ENCODE measurements at regions not wholly inside any gene's neighbourhood (a gene's known extent, or its start where the extent isn't known, plus 50 kb on each side); places are given as distances from the start of the nearest gene placed in this dataset.

DNA sequence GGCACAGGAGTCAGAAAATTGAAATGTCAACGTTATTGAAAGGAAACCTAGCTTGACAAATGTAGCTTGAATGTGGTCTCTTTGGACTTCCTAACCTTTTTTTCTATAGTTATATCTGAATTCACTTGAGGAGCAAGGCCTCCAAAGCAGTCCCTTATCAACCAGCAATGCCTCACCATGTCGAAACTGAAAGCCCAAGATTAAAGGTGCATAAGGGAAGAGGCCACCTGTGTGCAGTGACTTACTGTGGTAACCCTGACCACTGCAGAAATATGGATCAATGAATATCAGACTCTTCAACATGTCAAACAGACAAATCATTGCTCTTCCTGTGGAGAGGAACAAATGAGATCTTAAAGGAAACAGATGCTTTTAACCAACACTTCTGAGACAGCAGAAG, 95.0 kb upstream of the GIMD1 start:
- DNase-seq = no peak
- Histone ChIP-seq H4K91ac (ENCODE audit: low read depth, low read length) (no peak overlapping the region), H4K8ac (ENCODE audit: low read depth, low read length) (no peak overlapping the region), H4K12ac (ENCODE audit: low read depth, low read length) (no peak overlapping the region), H3K4me3 (ENCODE audit: low read depth, low read length) (no peak overlapping the region), H2BK5ac (ENCODE audit: low read depth, low read length, poor library complexity) (no peak overlapping the region), H2AFZ (ENCODE audit: insufficient read depth, low read length, poor library complexity) (no peak overlapping the region), H3K4me2 (ENCODE audit: low read length) (no peak overlapping the region), H3K79me1 (ENCODE audit: low read length) (no peaks in the 10 kb centered on the region), H3K4me1 (ENCODE audit: control insufficient read depth in 1 of 2, insufficient read depth in 2 of 2, low read length in 2 of 2) (no peaks in the 10 kb centered on the region), H3K36me3 (ENCODE audit: control insufficient read depth in 1 of 2, insufficient read depth in 2 of 2, low read length in 2 of 2) (no peaks in the 10 kb centered on the region), H3K27me3 (ENCODE audit: insufficient read depth, low read length) (no peaks in the 10 kb centered on the region), H3K18ac (ENCODE audit: low read length) (no peak overlapping the region), H3K9me3 (ENCODE audit: insufficient read depth, low read depth, low read length) (no peaks in the 10 kb centered on the region), H3K23ac (ENCODE audit: low read length) (no peak overlapping the region), H3K9ac (ENCODE audit: low read length) (no peak overlapping the region), H3K14ac (ENCODE audit: low read length) (no peak overlapping the region), H2AK5ac (ENCODE audit: low read length) (no peak overlapping the region), H2BK120ac (ENCODE audit: insufficient read depth, low read length, poor library complexity) (no peak overlapping the region), H3K4ac (ENCODE audit: low read depth, low read length) (no peak overlapping the region), H3K27ac (ENCODE audit: low read depth, low read length) (no peak overlapping the region), H2BK12ac (ENCODE audit: low read length) (no peak overlapping the region), H3K79me2 (ENCODE audit: control insufficient read depth, insufficient read depth, low read length, poor library complexity) (no peaks in the 10 kb centered on the region)
- no CpG with 5 or more reads among the region's 2 CpGs for WGBS (ENCODE audit: extremely low coverage, insufficient coverage, insufficient read length)

DNA sequence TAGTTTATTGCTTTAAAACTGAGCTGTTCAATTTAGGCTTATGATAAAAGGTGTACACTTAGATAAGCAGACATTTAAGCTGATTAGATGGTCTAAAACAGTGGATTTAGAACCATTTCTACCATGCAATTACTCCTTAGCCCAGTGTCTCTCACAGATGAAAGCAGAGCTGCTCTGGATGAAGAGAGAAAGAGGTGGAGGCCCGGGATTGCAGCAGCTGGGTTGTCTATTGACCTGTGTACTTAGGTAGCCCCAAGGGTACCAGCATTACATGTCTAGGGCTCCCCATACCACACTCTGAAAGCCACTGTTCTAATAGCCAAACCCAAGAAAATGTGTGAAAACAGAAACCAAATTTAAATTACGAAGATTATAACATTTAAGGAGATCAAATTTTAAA, 86.0 kb upstream of the GIMD1 start:
- Histone ChIP-seq H3K14ac (ENCODE audit: low read length) (no peak overlapping the region), H2BK5ac (ENCODE audit: low read depth, low read length, poor library complexity) (no peak overlapping the region), H2AK5ac (ENCODE audit: low read length) (no peak overlapping the region), H4K12ac (ENCODE audit: low read depth, low read length) (no peak overlapping the region), H3K79me1 (ENCODE audit: low read length) (no peaks in the 10 kb centered on the region), H3K9me3 (ENCODE audit: insufficient read depth, low read depth, low read length) (no peaks in the 10 kb centered on the region), H2BK12ac (ENCODE audit: low read length) (no peak overlapping the region), H3K4me2 (ENCODE audit: low read length) (no peak overlapping the region), H2BK120ac (ENCODE audit: insufficient read depth, low read length, poor library complexity) (no peak overlapping the region), H3K36me3 (ENCODE audit: control insufficient read depth in 1 of 2, insufficient read depth in 2 of 2, low read length in 2 of 2) (no peaks in the 10 kb centered on the region), H3K23ac (ENCODE audit: low read length) (no peak overlapping the region), H3K27ac (ENCODE audit: low read depth, low read length) (no peak overlapping the region), H3K4me3 (ENCODE audit: low read depth, low read length) (no peak overlapping the region), H3K4ac (ENCODE audit: low read depth, low read length) (no peak overlapping the region), H2AFZ (ENCODE audit: insufficient read depth, low read length, poor library complexity) (no peak overlapping the region), H4K91ac (ENCODE audit: low read depth, low read length) (no peak overlapping the region), H3K4me1 (ENCODE audit: control insufficient read depth in 1 of 2, insufficient read depth in 2 of 2, low read length in 2 of 2) (no peaks in the 10 kb centered on the region), H3K18ac (ENCODE audit: low read length) (no peak overlapping the region), H3K27me3 (ENCODE audit: insufficient read depth, low read length) (no peaks in the 10 kb centered on the region), H3K9ac (ENCODE audit: low read length) (no peak overlapping the region), H3K79me2 (ENCODE audit: control insufficient read depth, insufficient read depth, low read length, poor library complexity) (no peaks in the 10 kb centered on the region), H4K8ac (ENCODE audit: low read depth, low read length) (no peak overlapping the region)
- DNase-seq = no peak
- no CpG with 5 or more reads among the region's 2 CpGs for WGBS (ENCODE audit: extremely low coverage, insufficient coverage, insufficient read length)

DNA sequence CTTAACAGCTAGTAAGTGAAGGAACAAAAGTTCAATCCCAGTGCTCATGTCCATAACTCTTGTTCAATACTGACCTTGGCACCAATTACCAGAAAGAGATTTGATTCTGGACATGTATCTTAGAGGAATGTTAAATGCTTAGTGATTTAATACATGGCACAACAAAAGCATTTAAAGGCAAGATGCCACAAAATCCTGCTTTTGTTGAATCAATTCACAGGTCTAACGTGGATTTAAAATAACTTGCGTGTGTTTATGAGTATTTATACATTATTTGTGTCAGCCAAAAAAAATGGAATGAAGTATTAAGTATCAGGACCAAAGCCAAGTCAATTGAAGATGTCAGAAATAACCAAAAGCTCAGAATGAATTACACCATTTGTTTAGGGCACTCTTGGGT, 85.4 kb upstream of the GIMD1 start:
- H3K9ac ChIP-seq (ENCODE audit: low read length) = no peak overlapping the region
- no peak for DNase-seq
- no peaks in the 10 kb centered on the region for H3K9me3 ChIP-seq (ENCODE audit: insufficient read depth, low read depth, low read length)
- H4K12ac ChIP-seq (ENCODE audit: low read depth, low read length) = no peak overlapping the region
- H3K27ac ChIP-seq (ENCODE audit: low read depth, low read length) = no peak overlapping the region
- no peak overlapping the region for H3K4ac ChIP-seq (ENCODE audit: low read depth, low read length)
- no peak overlapping the region for H2AK5ac ChIP-seq (ENCODE audit: low read length)
- no peak overlapping the region for H2BK120ac ChIP-seq (ENCODE audit: insufficient read depth, low read length, poor library complexity)
- H2BK5ac ChIP-seq (ENCODE audit: low read depth, low read length, poor library complexity) = no peak overlapping the region
- no peaks in the 10 kb centered on the region for H3K4me1 ChIP-seq (ENCODE audit: control insufficient read depth in 1 of 2, insufficient read depth in 2 of 2, low read length in 2 of 2)
- no peaks in the 10 kb centered on the region for H3K79me2 ChIP-seq (ENCODE audit: control insufficient read depth, insufficient read depth, low read length, poor library complexity)
- no peak overlapping the region for H3K23ac ChIP-seq (ENCODE audit: low read length)
- H3K4me3 ChIP-seq (ENCODE audit: low read depth, low read length) = no peak overlapping the region
- no peak overlapping the region for H4K91ac ChIP-seq (ENCODE audit: low read depth, low read length)
- no peak overlapping the region for H3K4me2 ChIP-seq (ENCODE audit: low read length)
- H3K14ac ChIP-seq (ENCODE audit: low read length) = no peak overlapping the region
- no peak overlapping the region for H4K8ac ChIP-seq (ENCODE audit: low read depth, low read length)
- H3K36me3 ChIP-seq (ENCODE audit: control insufficient read depth in 1 of 2, insufficient read depth in 2 of 2, low read length in 2 of 2) = no peaks in the 10 kb centered on the region
- H3K27me3 ChIP-seq (ENCODE audit: insufficient read depth, low read length) = no peaks in the 10 kb centered on the region
- H3K79me1 ChIP-seq (ENCODE audit: low read length) = no peaks in the 10 kb centered on the region
- H3K18ac ChIP-seq (ENCODE audit: low read length) = no peak overlapping the region
- H2AFZ ChIP-seq (ENCODE audit: insufficient read depth, low read length, poor library complexity) = no peak overlapping the region
- no peak overlapping the region for H2BK12ac ChIP-seq (ENCODE audit: low read length)
- WGBS (ENCODE audit: extremely low coverage, insufficient coverage, insufficient read length) = no CpG with 5 or more reads among the region's 2 CpGs

DNA sequence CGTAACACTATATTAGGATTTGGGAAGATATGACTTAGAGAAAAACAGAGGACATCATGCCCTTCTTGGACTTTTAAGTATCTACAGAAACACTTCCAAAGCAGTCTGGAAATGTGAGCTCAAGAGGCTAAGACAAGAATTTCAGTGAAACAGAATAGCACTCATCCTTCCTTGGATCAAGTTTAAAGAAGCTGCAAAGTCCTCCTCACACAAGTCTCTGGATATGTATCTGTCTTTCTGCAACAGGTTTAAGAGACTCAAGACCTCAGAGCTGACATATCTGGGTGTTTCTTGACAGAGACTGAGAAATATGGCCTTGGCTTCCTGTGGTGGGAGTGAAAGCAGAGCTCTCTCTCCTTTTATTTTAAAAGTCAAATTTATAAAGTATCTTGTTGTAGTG, 82.5 kb upstream of the GIMD1 start:
- no peak for DNase-seq
- H3K9ac ChIP-seq (ENCODE audit: low read length) = no peak overlapping the region
- H3K79me2 ChIP-seq (ENCODE audit: control insufficient read depth, insufficient read depth, low read length, poor library complexity) = no peaks in the 10 kb centered on the region
- H3K23ac ChIP-seq (ENCODE audit: low read length) = no peak overlapping the region
- no peaks in the 10 kb centered on the region for H3K79me1 ChIP-seq (ENCODE audit: low read length)
- no peak overlapping the region for H3K4me3 ChIP-seq (ENCODE audit: low read depth, low read length)
- H3K4me1 ChIP-seq (ENCODE audit: control insufficient read depth in 1 of 2, insufficient read depth in 2 of 2, low read length in 2 of 2) = no peaks in the 10 kb centered on the region
- no peak overlapping the region for H2AK5ac ChIP-seq (ENCODE audit: low read length)
- H3K36me3 ChIP-seq (ENCODE audit: control insufficient read depth in 1 of 2, insufficient read depth in 2 of 2, low read length in 2 of 2) = peaks cover 0 to 2% of the 10 kb centered on the region in 2 experiments
- H3K27ac ChIP-seq (ENCODE audit: low read depth, low read length) = no peak overlapping the region
- H2BK5ac ChIP-seq (ENCODE audit: low read depth, low read length, poor library complexity) = no peak overlapping the region
- H3K14ac ChIP-seq (ENCODE audit: low read length) = no peak overlapping the region
- WGBS (ENCODE audit: extremely low coverage, insufficient coverage, insufficient read length) = no CpG with 5 or more reads among the region's 1 CpG
- no peak overlapping the region for H2BK120ac ChIP-seq (ENCODE audit: insufficient read depth, low read length, poor library complexity)
- H4K91ac ChIP-seq (ENCODE audit: low read depth, low read length) = no peak overlapping the region
- H3K4ac ChIP-seq (ENCODE audit: low read depth, low read length) = no peak overlapping the region
- peaks cover 5% of the 10 kb centered on the region for H3K9me3 ChIP-seq (ENCODE audit: insufficient read depth, low read depth, low read length)
- H3K18ac ChIP-seq (ENCODE audit: low read length) = no peak overlapping the region
- H2BK12ac ChIP-seq (ENCODE audit: low read length) = no peak overlapping the region
- H4K12ac ChIP-seq (ENCODE audit: low read depth, low read length) = no peak overlapping the region
- H3K27me3 ChIP-seq (ENCODE audit: insufficient read depth, low read length) = no peaks in the 10 kb centered on the region
- no peak overlapping the region for H3K4me2 ChIP-seq (ENCODE audit: low read length)
- no peak overlapping the region for H2AFZ ChIP-seq (ENCODE audit: insufficient read depth, low read length, poor library complexity)
- H4K8ac ChIP-seq (ENCODE audit: low read depth, low read length) = no peak overlapping the region

All from trophoblast cell (in vitro differentiated cells and primary cell).